Neuronal stem cell (in vitro differentiated cells): ENCODE measurements at regions not wholly inside any gene's neighbourhood (a gene's known extent, or its start where the extent isn't known, plus 50 kb on each side); places are given as distances from the start of the nearest gene placed in this dataset.

Source experiments
- DNase-seq: peaks from one replicate; pipeline ENCODE4 v3.0.0-alpha.2; 2013; ENCODE audit warnings: low spot score
- H2AFZ ChIP-seq: one replicate; pipeline ENCODE4 v1.6.1; 2013; ENCODE audit warnings: mild to moderate bottlenecking, low read length, inconsistent platforms
- H2AK5ac ChIP-seq: 2 replicates; pipeline ENCODE4 v1.6.1; 2013; ENCODE audit warnings: low read depth, mild to moderate bottlenecking, inconsistent platforms, low read length, moderate library complexity, mixed read lengths
- H2BK120ac ChIP-seq: 2 replicates; pipeline ENCODE4 v1.6.1; 2013; ENCODE audit warnings: low read depth, mild to moderate bottlenecking, inconsistent platforms, low read length, moderate library complexity, mixed read lengths
- H2BK12ac ChIP-seq: one replicate; pipeline ENCODE4 v1.6.1; 2013; ENCODE audit warnings: low read length, inconsistent platforms
- H2BK15ac ChIP-seq: 2 replicates; pipeline ENCODE4 v1.6.1; 2013; ENCODE audit warnings: mild to moderate bottlenecking, low read length, inconsistent platforms, mixed read lengths
- H2BK5ac ChIP-seq: one replicate; pipeline ENCODE4 v1.6.1; 2013; ENCODE audit warnings: inconsistent platforms, mild to moderate bottlenecking, low read length, moderate library complexity
- H3K14ac ChIP-seq: one replicate; pipeline ENCODE4 v1.6.1; 2013; ENCODE audit warnings: low read length, inconsistent platforms
- H3K18ac ChIP-seq: 2 replicates; pipeline ENCODE4 v1.6.1; 2013; ENCODE audit warnings: low read length, inconsistent platforms
- H3K23ac ChIP-seq: 2 replicates; pipeline ENCODE4 v1.6.1; 2013; ENCODE audit warnings: low read depth, mild to moderate bottlenecking, mixed read lengths, low read length, inconsistent platforms; ENCODE audit not compliant: poor library complexity
- H3K27ac ChIP-seq: replicated peaks from 3 replicates; pipeline ENCODE4 v1.5.1; 2013; ENCODE audit warnings: low read length, inconsistent platforms
- H3K27me3 ChIP-seq, 3 experiments: 2 replicates each; pipeline ENCODE4 v1.6.1; 2013; ENCODE audit warnings: low read length in 3 of 3, mild to moderate bottlenecking in 2 of 3, inconsistent platforms in 1 of 3, low read depth in 1 of 3, mixed read lengths in 1 of 3, moderate library complexity in 1 of 3; ENCODE audit not compliant: control insufficient read depth in 3 of 3, insufficient read depth in 3 of 3
- H3K36me3 ChIP-seq, 2 donors: replicated peaks in 1 of 2; 2 replicates each; pipeline ENCODE4 v1.6.1; 2013; ENCODE audit warnings: low read length in 2 of 2; ENCODE audit not compliant: control insufficient read depth in 2 of 2, insufficient read depth in 2 of 2
- H3K4ac ChIP-seq: 2 replicates; pipeline ENCODE4 v1.6.1; 2013; ENCODE audit warnings: inconsistent platforms, mild to moderate bottlenecking, low read length, moderate library complexity
- H3K4me1 ChIP-seq, 2 donors: 1 replicate in 1 of 2; 2 replicates in 1 of 2; pipeline ENCODE4 v1.6.1; 2013; ENCODE audit warnings: low read length in 2 of 2, low read depth in 1 of 2; ENCODE audit not compliant: control insufficient read depth in 2 of 2, insufficient read depth in 1 of 2
- H3K4me2 ChIP-seq: one replicate; pipeline ENCODE4 v1.6.1; 2013; ENCODE audit warnings: mild to moderate bottlenecking, low read length, inconsistent platforms; ENCODE audit not compliant: insufficient read depth, poor library complexity, severe bottlenecking
- H3K4me3 ChIP-seq, 2 donors: 2 replicates each; pipeline ENCODE4 v1.5.1; 2013; ENCODE audit warnings: low read length in 2 of 2, mild to moderate bottlenecking in 2 of 2, inconsistent platforms in 1 of 2, moderate library complexity in 1 of 2
- H3K79me1 ChIP-seq: one replicate; pipeline ENCODE4 v1.6.1; 2013; ENCODE audit warnings: low read depth, mild to moderate bottlenecking, inconsistent platforms, low read length, moderate library complexity
- H3K9ac ChIP-seq: one replicate; pipeline ENCODE4 v1.6.1; 2013; ENCODE audit warnings: mild to moderate bottlenecking, low read depth, low read length, inconsistent platforms; ENCODE audit not compliant: poor library complexity
- H3K9me3 ChIP-seq, 2 donors: replicated peaks in 1 of 2; 2 replicates each; pipeline versions ENCODE3 to v1.6.1; 2013; ENCODE audit warnings: low read length in 2 of 2, mild to moderate bottlenecking in 2 of 2, inconsistent platforms in 1 of 2, low read depth in 1 of 2, mixed read lengths in 1 of 2, moderate library complexity in 1 of 2; ENCODE audit not compliant: control insufficient read depth in 2 of 2, insufficient read depth in 1 of 2
- H4K8ac ChIP-seq: one replicate; pipeline ENCODE4 v1.6.1; 2013; ENCODE audit warnings: low read depth, mild to moderate bottlenecking, inconsistent platforms, low read length, moderate library complexity
- H4K91ac ChIP-seq: one replicate; pipeline ENCODE4 v1.6.1; 2013; ENCODE audit warnings: low read length, low read depth, mild to moderate bottlenecking, inconsistent platforms; ENCODE audit not compliant: poor library complexity
- WGBS, 2 donors: extraction: QIAGEN DNeasy Blood & Tissue Kit; methylation state at CpG; one replicate each; pipeline ENCODE4 v1.1.7; 2013; ENCODE audit warnings: missing lambda C conversion rate in 2 of 2, mixed read lengths in 1 of 2; ENCODE audit not compliant: insufficient read length in 2 of 2, insufficient replicate concordance in 1 of 2; ENCODE audit errors: extremely low coverage in 2 of 2; 5-methylcytosine and 5-hydroxymethylcytosine counted together

DNA sequence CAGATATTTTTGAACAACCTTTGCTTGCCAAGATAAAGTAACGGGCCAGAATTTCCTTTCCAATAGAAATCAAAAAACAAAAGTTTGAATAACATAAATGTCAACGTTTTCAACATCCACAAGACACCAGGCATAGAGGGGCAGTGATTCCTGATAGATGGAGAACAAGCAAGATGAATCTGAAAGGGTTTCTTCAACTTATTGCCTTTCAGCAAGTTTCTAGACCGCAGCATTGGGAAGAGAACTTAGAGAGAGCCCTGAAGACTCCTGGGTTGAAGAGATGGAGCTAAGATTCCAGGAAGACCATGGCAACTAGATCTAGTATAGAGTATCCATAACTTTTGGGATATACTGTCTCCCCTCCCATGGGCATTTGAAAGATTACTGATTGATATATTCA, 751.4 kb upstream of the CTNND2 start:
- no peak overlapping the region for H3K4me3 ChIP-seq
- no CpG with 5 or more reads among the region's 3 CpGs for WGBS, 2 donors
- no peak overlapping the region for H2AFZ ChIP-seq

DNA sequence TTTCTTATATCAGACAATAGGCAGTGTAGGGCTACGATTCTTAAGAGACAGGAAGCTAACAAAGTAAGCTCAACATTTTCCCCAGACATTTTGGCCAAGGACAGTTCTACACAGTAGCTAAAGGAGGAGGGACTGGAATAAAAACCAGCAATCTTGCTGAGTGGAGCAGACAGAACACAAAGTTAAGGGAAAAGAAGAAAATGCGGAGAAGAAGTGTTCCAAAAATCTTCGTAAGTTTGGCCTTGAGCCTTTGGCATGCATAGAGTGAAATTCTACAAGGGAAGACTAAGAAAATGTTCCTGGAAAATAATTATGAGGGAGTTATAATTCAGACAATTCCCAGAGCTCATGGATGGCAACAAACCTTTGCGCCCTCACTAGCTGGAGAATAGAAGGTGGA, 748.0 kb upstream of the CTNND2 start:
- no peak overlapping the region for H2AK5ac ChIP-seq

More for the DNA sequence above, 751.4 kb upstream of the CTNND2 start:
- Histone ChIP-seq H3K23ac (no peak overlapping the region), H3K9me3 (no peaks in the 10 kb centered on the region), H2AK5ac (no peak overlapping the region), H3K4me1 (no peaks in the 10 kb centered on the region), H2BK15ac (no peak overlapping the region), H3K27me3 (no peaks in the 10 kb centered on the region), H3K18ac (no peak overlapping the region), H3K4ac (no peak overlapping the region), H3K36me3 (no peaks in the 10 kb centered on the region), H4K91ac (no peak overlapping the region), H4K8ac (no peak overlapping the region), H3K4me2 (no peak overlapping the region), H3K27ac (no peak overlapping the region), H2BK5ac (no peak overlapping the region), H3K9ac (no peak overlapping the region), H3K79me1 (no peaks in the 10 kb centered on the region), H2BK120ac (no peak overlapping the region), H2BK12ac (no peak overlapping the region), H3K14ac (no peak overlapping the region)
- DNase-seq = no peak

DNA sequence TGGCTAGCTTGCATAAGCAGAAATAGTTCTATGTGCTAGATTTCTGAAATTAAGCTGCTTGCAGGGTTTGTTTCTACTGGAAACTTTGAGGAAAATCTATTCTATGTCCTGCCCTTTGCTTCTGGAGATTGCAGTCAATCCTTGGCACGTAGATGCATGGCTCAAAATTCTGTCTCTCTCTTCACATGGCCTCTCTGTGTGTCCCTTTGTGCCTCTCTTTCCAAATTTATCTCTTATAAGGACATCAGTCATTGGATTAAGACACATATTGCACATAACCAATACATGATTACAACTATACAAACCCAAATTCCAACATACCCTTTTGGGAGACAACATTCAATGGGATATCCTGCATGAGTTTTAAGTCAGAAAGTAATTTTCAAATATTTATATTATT, 744.3 kb upstream of the CTNND2 start:
- Histone ChIP-seq H3K4me3 (no peak overlapping the region), H2BK12ac (no peak overlapping the region), H3K4me1 (no peaks in the 10 kb centered on the region), H2BK120ac (no peak overlapping the region), H3K79me1 (no peaks in the 10 kb centered on the region), H3K23ac (no peak overlapping the region), H4K8ac (no peak overlapping the region), H3K27ac (no peak overlapping the region), H2BK15ac (no peak overlapping the region), H3K18ac (no peak overlapping the region), H3K4me2 (no peak overlapping the region), H3K9ac (no peak overlapping the region), H3K27me3 (no peaks in the 10 kb centered on the region), H3K36me3 (no peaks in the 10 kb centered on the region), H4K91ac (no peak overlapping the region), H3K14ac (no peak overlapping the region), H3K9me3 (no peaks in the 10 kb centered on the region), H2AFZ (no peak overlapping the region), H2BK5ac (no peak overlapping the region), H2AK5ac (no peak overlapping the region), H3K4ac (no peak overlapping the region)
- DNase-seq = no peak
- no CpG with 5 or more reads among the region's 1 CpG for WGBS, 2 donors

More for the DNA sequence above, 748.0 kb upstream of the CTNND2 start:
- H3K14ac ChIP-seq = no peak overlapping the region
- H3K27ac ChIP-seq = no peak overlapping the region
- H3K4me2 ChIP-seq = no peak overlapping the region
- no peak overlapping the region for H2AFZ ChIP-seq
- H3K4ac ChIP-seq = no peak overlapping the region
- H2BK5ac ChIP-seq = no peak overlapping the region
- no peak overlapping the region for H4K8ac ChIP-seq
- no peaks in the 10 kb centered on the region for H3K9me3 ChIP-seq
- H3K4me1 ChIP-seq = no peaks in the 10 kb centered on the region
- no peak for DNase-seq
- no peaks in the 10 kb centered on the region for H3K36me3 ChIP-seq
- no peaks in the 10 kb centered on the region for H3K27me3 ChIP-seq
- no peak overlapping the region for H3K4me3 ChIP-seq
- H3K79me1 ChIP-seq = no peaks in the 10 kb centered on the region
- no peak overlapping the region for H2BK15ac ChIP-seq
- no peak overlapping the region for H3K18ac ChIP-seq
- H3K23ac ChIP-seq = no peak overlapping the region
- WGBS, 2 donors = no CpG with 5 or more reads among the region's 4 CpGs
- no peak overlapping the region for H2BK12ac ChIP-seq
- H3K9ac ChIP-seq = no peak overlapping the region
- no peak overlapping the region for H2BK120ac ChIP-seq
- no peak overlapping the region for H4K91ac ChIP-seq

DNA sequence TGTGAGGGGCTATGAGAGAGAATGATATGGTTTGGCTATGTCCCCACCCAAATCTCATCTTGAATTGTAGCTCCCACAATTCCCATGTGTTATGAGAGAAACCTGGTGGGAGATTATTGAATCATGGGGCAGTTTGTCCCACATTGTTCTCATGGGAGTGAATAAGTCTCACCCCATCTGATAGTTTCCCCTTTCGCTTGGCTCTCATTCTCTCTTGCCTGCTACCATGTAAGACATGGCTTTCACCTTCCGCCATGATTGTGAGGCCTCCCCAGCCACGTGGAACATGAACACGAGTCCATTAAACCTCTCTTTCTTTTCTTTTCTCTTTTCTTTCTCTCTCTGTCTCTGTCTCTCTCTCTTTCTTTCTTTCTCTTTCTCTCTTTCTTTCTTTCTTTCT, 743.4 kb upstream of the CTNND2 start:
- H3K4me3 ChIP-seq = no peak overlapping the region
- H2AK5ac ChIP-seq = no peak overlapping the region
- no peak overlapping the region for H3K23ac ChIP-seq
- H3K27ac ChIP-seq = no peak overlapping the region
- H3K36me3 ChIP-seq = no peaks in the 10 kb centered on the region
- H4K8ac ChIP-seq = no peak overlapping the region
- no peak overlapping the region for H2AFZ ChIP-seq
- no peak for DNase-seq
- no peak overlapping the region for H3K9ac ChIP-seq
- no peaks in the 10 kb centered on the region for H3K9me3 ChIP-seq
- no peak overlapping the region for H2BK15ac ChIP-seq
- H2BK12ac ChIP-seq = no peak overlapping the region
- no peak overlapping the region for H3K4me2 ChIP-seq
- H3K79me1 ChIP-seq = no peaks in the 10 kb centered on the region
- no CpG with 5 or more reads among the region's 4 CpGs for WGBS, 2 donors
- H3K4me1 ChIP-seq = no peaks in the 10 kb centered on the region
- H3K4ac ChIP-seq = no peak overlapping the region
- H3K18ac ChIP-seq = no peak overlapping the region
- H4K91ac ChIP-seq = no peak overlapping the region
- no peak overlapping the region for H2BK5ac ChIP-seq
- H2BK120ac ChIP-seq = no peak overlapping the region
- no peak overlapping the region for H3K14ac ChIP-seq
- no peaks in the 10 kb centered on the region for H3K27me3 ChIP-seq
